Adrenal gland (tissue), 5 donors: ENCODE measurements at regions not wholly inside any gene's neighbourhood (a gene's known extent, or its start where the extent isn't known, plus 50 kb on each side); places are given as distances from the start of the nearest gene placed in this dataset.
"Not testable (repeated sequence)": the region's sequence is repeated elsewhere in the genome, so short reads cannot be mapped to it uniquely, and the experiment has no call there.

ENCODE experiments used
- POLR2A ChIP-seq, 2 donors: fragments of 450-650 bp; IDR thresholded peaks; one replicate each; pipeline ENCODE4 v1.6.1; 2017; ENCODE audit warnings: antibody characterized with exemption in 2 of 2, mild to moderate bottlenecking in 2 of 2, moderate library complexity in 1 of 2
- TF ChIP-seq, protein P1 (sequence below), 6 experiments: fragments of 450-650 bp in 4 of 6; fragments of 200-600 bp in 2 of 6; sonication (generic) in 1 of 6; IDR thresholded peaks; 1 replicate in 5 of 6; 2 replicates in 1 of 6; pipeline versions ENCODE4 v1.5.1 to v1.8.0; 2016 to 2021; ENCODE audit warnings: antibody characterized with exemption in 6 of 6, mild to moderate bottlenecking in 2 of 6, moderate library complexity in 1 of 6
- donor health status: DM: no; HTN: no; CAD: no.

DNA sequence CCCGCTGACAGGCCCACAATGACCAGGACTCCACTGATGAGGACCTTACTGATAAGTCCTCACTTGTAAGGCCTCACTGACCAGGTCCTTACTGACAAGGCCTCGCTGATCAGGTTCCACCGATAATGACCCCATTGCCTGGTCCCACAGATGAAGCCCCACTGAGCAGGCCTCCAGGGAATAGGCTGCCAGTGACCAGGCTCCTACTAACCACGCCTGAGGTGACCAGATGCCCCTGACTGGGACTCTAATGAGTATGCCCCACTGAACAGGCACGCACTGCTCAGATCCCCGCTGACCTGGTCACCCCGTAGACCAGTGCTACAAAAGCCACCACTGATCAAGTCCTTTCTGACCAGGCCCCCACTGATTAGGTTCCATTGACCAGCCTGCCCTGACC, 241.2 kb downstream of the POTED start:
- TF ChIP-seq, protein P1, sequence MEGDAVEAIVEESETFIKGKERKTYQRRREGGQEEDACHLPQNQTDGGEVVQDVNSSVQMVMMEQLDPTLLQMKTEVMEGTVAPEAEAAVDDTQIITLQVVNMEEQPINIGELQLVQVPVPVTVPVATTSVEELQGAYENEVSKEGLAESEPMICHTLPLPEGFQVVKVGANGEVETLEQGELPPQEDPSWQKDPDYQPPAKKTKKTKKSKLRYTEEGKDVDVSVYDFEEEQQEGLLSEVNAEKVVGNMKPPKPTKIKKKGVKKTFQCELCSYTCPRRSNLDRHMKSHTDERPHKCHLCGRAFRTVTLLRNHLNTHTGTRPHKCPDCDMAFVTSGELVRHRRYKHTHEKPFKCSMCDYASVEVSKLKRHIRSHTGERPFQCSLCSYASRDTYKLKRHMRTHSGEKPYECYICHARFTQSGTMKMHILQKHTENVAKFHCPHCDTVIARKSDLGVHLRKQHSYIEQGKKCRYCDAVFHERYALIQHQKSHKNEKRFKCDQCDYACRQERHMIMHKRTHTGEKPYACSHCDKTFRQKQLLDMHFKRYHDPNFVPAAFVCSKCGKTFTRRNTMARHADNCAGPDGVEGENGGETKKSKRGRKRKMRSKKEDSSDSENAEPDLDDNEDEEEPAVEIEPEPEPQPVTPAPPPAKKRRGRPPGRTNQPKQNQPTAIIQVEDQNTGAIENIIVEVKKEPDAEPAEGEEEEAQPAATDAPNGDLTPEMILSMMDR (IDR thresholded peaks at IDR 0.05), result not testable (repeated sequence)
- TF ChIP-seq POLR2A (IDR thresholded peaks at IDR 0.05), result not testable (repeated sequence)
